H9 (cell line): ENCODE measurements at regions not wholly inside any gene's neighbourhood (a gene's known extent, or its start where the extent isn't known, plus 50 kb on each side); places are given as distances from the start of the nearest gene placed in this dataset.

Experiments
- DNase-seq: peaks from one replicate; pipeline ENCODE4 v3.0.0-alpha.2; 2017
- H2AFZ ChIP-seq: one replicate; pipeline ENCODE4 v1.6.1; 2013; ENCODE audit warnings: mild to moderate bottlenecking, low read length, control low read depth, moderate library complexity
- H2AK5ac ChIP-seq: 2 replicates; pipeline ENCODE4 v1.6.1; 2013; ENCODE audit warnings: low read length, control low read depth, mixed read lengths; ENCODE audit not compliant: insufficient read length
- H2BK120ac ChIP-seq: one replicate; pipeline ENCODE4 v1.6.1; 2013; ENCODE audit warnings: low read depth, mild to moderate bottlenecking, low read length, control low read depth, inconsistent platforms; ENCODE audit not compliant: poor library complexity, severe bottlenecking
- H2BK12ac ChIP-seq: 2 replicates; pipeline ENCODE4 v1.6.1; 2013; ENCODE audit warnings: low read length, control low read depth, mixed read lengths, low read depth; ENCODE audit not compliant: insufficient read length
- H2BK15ac ChIP-seq: 2 replicates; pipeline ENCODE4 v1.6.1; 2013; ENCODE audit warnings: low read depth, low read length, control low read depth
- H2BK20ac ChIP-seq: one replicate; pipeline ENCODE4 v1.6.1; 2013; ENCODE audit warnings: low read depth, mild to moderate bottlenecking, low read length, control low read depth, inconsistent platforms; ENCODE audit not compliant: poor library complexity, severe bottlenecking
- H2BK5ac ChIP-seq: 2 replicates; pipeline ENCODE4 v1.6.1; 2013; ENCODE audit warnings: low read length, control low read depth, mixed read lengths; ENCODE audit not compliant: insufficient read length
- H3K14ac ChIP-seq: 2 replicates; pipeline ENCODE4 v1.6.1; 2013; ENCODE audit warnings: low read length, control low read depth; ENCODE audit not compliant: insufficient read depth
- H3K18ac ChIP-seq: 2 replicates; pipeline ENCODE4 v1.6.1; 2013; ENCODE audit warnings: low read depth, mild to moderate bottlenecking, mixed read lengths, low read length, control low read depth; ENCODE audit not compliant: insufficient read length
- H3K23ac ChIP-seq: 2 replicates; pipeline ENCODE4 v1.6.1; 2013; ENCODE audit warnings: low read length, control low read depth, mixed read lengths, low read depth; ENCODE audit not compliant: insufficient read length
- H3K23me2 ChIP-seq: 2 replicates; pipeline ENCODE4 v1.6.1; 2013; ENCODE audit warnings: low read depth, mild to moderate bottlenecking, mixed read lengths, low read length, control low read depth; ENCODE audit not compliant: insufficient read length, poor library complexity, severe bottlenecking
- H3K27ac ChIP-seq: 2 replicates; pipeline ENCODE4 v1.5.1; 2013; ENCODE audit warnings: low read length, control low read depth, mixed read lengths, low read depth; ENCODE audit not compliant: insufficient read length
- H3K27me3 ChIP-seq: 2 replicates; pipeline ENCODE4 v1.6.1; 2013; ENCODE audit warnings: low read length, control low read depth, inconsistent platforms; ENCODE audit not compliant: insufficient read depth
- H3K4ac ChIP-seq: 2 replicates; pipeline ENCODE4 v1.6.1; 2013; ENCODE audit warnings: low read depth, mild to moderate bottlenecking, control low read depth, inconsistent platforms, low read length, moderate library complexity
- H3K4me1 ChIP-seq: 2 replicates; pipeline ENCODE4 v1.6.1; 2013; ENCODE audit warnings: low read length, control low read depth, inconsistent platforms; ENCODE audit not compliant: insufficient read depth
- H3K4me2 ChIP-seq: 2 replicates; pipeline ENCODE4 v1.6.1; 2013; ENCODE audit warnings: low read length, control low read depth, mixed read lengths; ENCODE audit not compliant: insufficient read length, insufficient read depth
- H3K56ac ChIP-seq: 2 replicates; pipeline ENCODE4 v1.6.1; 2013; ENCODE audit warnings: low read depth, mild to moderate bottlenecking, mixed read lengths, low read length, control low read depth; ENCODE audit not compliant: insufficient read length
- H3K79me1 ChIP-seq: 2 replicates; pipeline ENCODE4 v1.6.1; 2013; ENCODE audit warnings: low read depth, mild to moderate bottlenecking, moderate library complexity, low read length, control low read depth, inconsistent platforms; ENCODE audit not compliant: insufficient read depth, poor library complexity, severe bottlenecking
- H3K79me2 ChIP-seq: 2 replicates; pipeline ENCODE4 v1.6.1; 2013; ENCODE audit warnings: low read length, control low read depth, inconsistent platforms; ENCODE audit not compliant: insufficient read depth
- H3K9ac ChIP-seq: 2 replicates; pipeline ENCODE4 v1.6.1; 2013; ENCODE audit warnings: low read length, control low read depth, mixed read lengths; ENCODE audit not compliant: insufficient read length; ENCODE audit errors: extremely low read depth
- H3K9me3 ChIP-seq: one replicate; pipeline ENCODE4 v1.6.1; 2013; ENCODE audit warnings: low read depth, low read length, inconsistent platforms; ENCODE audit not compliant: control insufficient read depth
- H3T11ph ChIP-seq: one replicate; pipeline ENCODE4 v1.6.1; 2013; ENCODE audit warnings: mild to moderate bottlenecking, low read length, control low read depth, inconsistent platforms
- H4K20me1 ChIP-seq: one replicate; pipeline ENCODE4 v1.6.1; 2013; ENCODE audit not compliant: control insufficient read depth, insufficient read length, insufficient read depth
- H4K5ac ChIP-seq: 2 replicates; pipeline ENCODE4 v1.6.1; 2013; ENCODE audit warnings: low read depth, mild to moderate bottlenecking, mixed read lengths, low read length, control low read depth; ENCODE audit not compliant: insufficient read length
- H4K8ac ChIP-seq: replicated peaks from 2 replicates; pipeline ENCODE4 v1.6.1; 2013; ENCODE audit warnings: low read length, control low read depth, mixed read lengths, low read depth; ENCODE audit not compliant: insufficient read length
- H4K91ac ChIP-seq: 2 replicates; pipeline ENCODE4 v1.6.1; 2013; ENCODE audit warnings: low read depth, mild to moderate bottlenecking, moderate library complexity, mixed read lengths, low read length, control low read depth; ENCODE audit not compliant: insufficient read length
- H3K27ac Mint-ChIP-seq, 3 experiments: 2 replicates in 2 of 3; 3 replicates in 1 of 3; pipeline ENCODE4 v1.8.0; 2020 to 2021; ENCODE audit warnings: mixed read lengths in 3 of 3, mild to moderate bottlenecking in 1 of 3, moderate library complexity in 1 of 3
- H3K27me3 Mint-ChIP-seq: 2 replicates; pipeline ENCODE4 v1.8.0; 2021; ENCODE audit warnings: low read depth, mild to moderate bottlenecking, moderate library complexity, mixed read lengths
- H3K36me3 Mint-ChIP-seq, 3 experiments: 2 replicates in 2 of 3; 3 replicates in 1 of 3; pipeline ENCODE4 v1.8.0; 2020 to 2021; ENCODE audit warnings: low read depth in 3 of 3, mixed read lengths in 3 of 3; ENCODE audit not compliant: insufficient read depth in 1 of 3
- H3K4me1 Mint-ChIP-seq, 2 experiments: 2 replicates each; pipeline ENCODE4 v1.8.0; 2020; ENCODE audit warnings: mixed read lengths in 2 of 2
- H3K4me3 Mint-ChIP-seq, 2 experiments: 2 replicates in 1 of 2; 3 replicates in 1 of 2; pipeline ENCODE4 v1.8.0; 2020 to 2021; ENCODE audit warnings: mild to moderate bottlenecking in 2 of 2, mixed read lengths in 2 of 2, moderate library complexity in 1 of 2
- H3K9me3 Mint-ChIP-seq, 2 experiments: 2 replicates in 1 of 2; 3 replicates in 1 of 2; pipeline ENCODE4 v1.8.0; 2020; ENCODE audit warnings: mild to moderate bottlenecking in 2 of 2, mixed read lengths in 2 of 2, moderate library complexity in 1 of 2
- CTCF ChIP-seq: fragments of 200-600 bp; sonication (generic); conservative IDR thresholded peaks from 3 replicates; pipeline ENCODE4 v1.8.0; 2021; ENCODE audit warnings: antibody characterized with exemption, mild to moderate bottlenecking

GRCh38 chr9:1580215-1580614 is 434.9 kb upstream of the SMARCA2 start:
- Histone ChIP-seq H3K4me2 (no peak overlapping the region), H2AK5ac (no peak overlapping the region), H3K14ac (no peak overlapping the region), H4K91ac (no peak overlapping the region), H4K20me1 (no peaks in the 10 kb centered on the region), H3K4ac (no peak overlapping the region), H2BK5ac (no peak overlapping the region), H3K79me1 (no peaks in the 10 kb centered on the region), H3K27ac (no peak overlapping the region), H3K56ac (no peak overlapping the region), H3K9ac (no peak overlapping the region), H4K5ac (no peak overlapping the region), H3K27me3 (no peaks in the 10 kb centered on the region), H3T11ph (no peak overlapping the region), H2BK12ac (no peak overlapping the region), H3K23me2 (no peaks in the 10 kb centered on the region), H4K8ac (no peak overlapping the region), H2BK15ac (no peak overlapping the region), H3K18ac (no peak overlapping the region), H3K4me1 (no peaks in the 10 kb centered on the region), H2AFZ (no peak overlapping the region), H3K9me3 (no peaks in the 10 kb centered on the region), H3K79me2 (no peaks in the 10 kb centered on the region), H3K23ac (no peak overlapping the region), H2BK120ac (no peak overlapping the region), H2BK20ac (no peak overlapping the region)
- DNase-seq = no peak
- no peak overlapping the region for H3K27ac Mint-ChIP-seq
- H3K27me3 Mint-ChIP-seq = no peaks in the 10 kb centered on the region
- TF ChIP-seq CTCF = no peak
- no peak overlapping the region for H3K4me3 Mint-ChIP-seq
- H3K9me3 Mint-ChIP-seq = peaks cover 18 to 60% of the 10 kb centered on the region in 2 experiments
- peaks cover 0 to 6% (median 2%) of the 10 kb centered on the region in 3 experiments; a peak in 6 of 7 replicates for H3K36me3 Mint-ChIP-seq
- no peaks in the 10 kb centered on the region for H3K4me1 Mint-ChIP-seq
